Vagina (tissue), 2 donors: ENCODE measurements at regions not wholly inside any gene's neighbourhood (a gene's known extent, or its start where the extent isn't known, plus 50 kb on each side); places are given as distances from the start of the nearest gene placed in this dataset.

ENCODE experiments used
- POLR2AphosphoS5 ChIP-seq, 2 donors: sonication (generic); formaldehyde crosslinking; IDR thresholded peaks; one replicate each; pipeline ENCODE4 v1.9.0; 2017; ENCODE audit warnings: antibody characterized with exemption in 2 of 2, mild to moderate bottlenecking in 2 of 2, low read depth in 1 of 2; ENCODE audit not compliant: insufficient read depth in 1 of 2
- TF ChIP-seq, protein P1 (sequence below), 3 experiments: fragments of 450-650 bp in 2 of 3; fragments of 200-600 bp in 1 of 3; sonication (generic) in 1 of 3; IDR thresholded peaks; one replicate each; pipeline ENCODE4 v1.5.1; 2017 to 2019; ENCODE audit warnings: antibody characterized with exemption in 3 of 3, mild to moderate bottlenecking in 2 of 3, moderate library complexity in 2 of 3

DNA sequence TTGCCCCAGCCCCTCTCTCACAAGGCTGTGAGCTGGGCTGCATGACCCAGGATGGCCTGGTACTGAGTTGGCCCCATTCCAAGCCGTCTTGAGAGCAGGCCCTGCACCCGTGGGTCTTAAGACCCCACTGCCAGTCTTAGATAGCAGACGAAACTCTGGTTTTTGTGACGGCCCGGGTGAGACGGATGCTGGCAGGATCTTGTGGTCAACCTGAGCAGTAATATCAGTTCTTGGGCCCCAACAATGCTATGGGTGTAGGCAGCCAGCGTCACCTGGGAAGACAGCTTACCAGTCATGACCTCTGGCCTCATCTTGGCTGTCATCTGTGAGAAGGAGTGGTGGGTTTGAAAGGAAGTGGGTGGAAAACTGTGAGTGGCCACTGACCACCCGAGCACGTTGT, 305.8 kb downstream of the ARRDC4 start:
- TF ChIP-seq, protein P1, sequence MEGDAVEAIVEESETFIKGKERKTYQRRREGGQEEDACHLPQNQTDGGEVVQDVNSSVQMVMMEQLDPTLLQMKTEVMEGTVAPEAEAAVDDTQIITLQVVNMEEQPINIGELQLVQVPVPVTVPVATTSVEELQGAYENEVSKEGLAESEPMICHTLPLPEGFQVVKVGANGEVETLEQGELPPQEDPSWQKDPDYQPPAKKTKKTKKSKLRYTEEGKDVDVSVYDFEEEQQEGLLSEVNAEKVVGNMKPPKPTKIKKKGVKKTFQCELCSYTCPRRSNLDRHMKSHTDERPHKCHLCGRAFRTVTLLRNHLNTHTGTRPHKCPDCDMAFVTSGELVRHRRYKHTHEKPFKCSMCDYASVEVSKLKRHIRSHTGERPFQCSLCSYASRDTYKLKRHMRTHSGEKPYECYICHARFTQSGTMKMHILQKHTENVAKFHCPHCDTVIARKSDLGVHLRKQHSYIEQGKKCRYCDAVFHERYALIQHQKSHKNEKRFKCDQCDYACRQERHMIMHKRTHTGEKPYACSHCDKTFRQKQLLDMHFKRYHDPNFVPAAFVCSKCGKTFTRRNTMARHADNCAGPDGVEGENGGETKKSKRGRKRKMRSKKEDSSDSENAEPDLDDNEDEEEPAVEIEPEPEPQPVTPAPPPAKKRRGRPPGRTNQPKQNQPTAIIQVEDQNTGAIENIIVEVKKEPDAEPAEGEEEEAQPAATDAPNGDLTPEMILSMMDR (IDR thresholded peaks at IDR 0.05): no peak
- no peak for TF ChIP-seq POLR2AphosphoS5 (IDR thresholded peaks at IDR 0.05; ENCODE audit: insufficient read depth in 1 of 2, low read depth in 1 of 2)
